BLaER1 (cell line): ENCODE measurements at regions not wholly inside any gene's neighbourhood (a gene's known extent, or its start where the extent isn't known, plus 50 kb on each side); places are given as distances from the start of the nearest gene placed in this dataset.

Experiments
- H3K27ac ChIP-seq: shearing (Covaris generic); formaldehyde crosslinking; 2 replicates; pipeline ENCODE4 v1.8.1; 2022
- H3K27me3 ChIP-seq: shearing (Covaris generic); formaldehyde crosslinking; 2 replicates; pipeline ENCODE4 v1.8.1; 2022
- H3K36me3 ChIP-seq: shearing (Covaris generic); formaldehyde crosslinking; 2 replicates; pipeline ENCODE4 v1.8.1; 2022
- H3K4me1 ChIP-seq: shearing (Covaris generic); formaldehyde crosslinking; 2 replicates; pipeline ENCODE4 v1.8.1; 2022
- H3K4me2 ChIP-seq: shearing (Covaris generic); formaldehyde crosslinking; 2 replicates; pipeline ENCODE4 v1.8.1; 2022
- H3K4me3 ChIP-seq: shearing (Covaris generic); formaldehyde crosslinking; 2 replicates; pipeline ENCODE4 v1.8.1; 2022
- H3K9ac ChIP-seq: shearing (Covaris generic); formaldehyde crosslinking; 2 replicates; pipeline ENCODE4 v1.8.1; 2022
- H3K9me3 ChIP-seq: shearing (Covaris generic); formaldehyde crosslinking; 2 replicates; pipeline ENCODE4 v1.8.1; 2022
- H4K20me1 ChIP-seq: shearing (Covaris generic); formaldehyde crosslinking; 2 replicates; pipeline ENCODE4 v1.8.1; 2022
- Cebpa-rat ChIP-seq: shearing (Covaris generic); IDR thresholded peaks from 2 replicates; pipeline ENCODE4 v1.8.1; 2022

DNA sequence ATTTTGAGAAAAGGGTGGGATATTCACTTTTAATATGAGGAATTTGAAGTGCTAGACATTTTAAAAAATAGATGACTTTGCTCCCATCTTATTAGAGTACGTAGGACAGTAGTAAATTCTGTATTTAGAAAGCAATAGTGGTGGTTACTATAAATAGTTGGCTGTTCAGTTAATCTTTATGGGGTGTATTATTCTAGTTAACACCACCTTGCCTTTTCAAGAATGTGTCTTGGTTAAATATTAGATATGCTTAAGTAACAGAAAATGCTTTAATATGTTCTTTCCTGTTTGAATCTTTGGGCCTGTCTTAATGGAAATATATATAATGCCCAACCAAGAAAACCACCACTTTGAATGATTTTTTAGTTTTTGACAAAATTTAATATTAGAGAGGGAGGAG, 608.7 kb upstream of the FAM174A start:
- no peak overlapping the region for H3K9ac ChIP-seq
- no peak overlapping the region for H3K4me2 ChIP-seq
- TF ChIP-seq Cebpa-rat: no peak
- H3K4me1 ChIP-seq: 0 out of 2 replicates have a peak, but pooled peaks cover 4% of the 10 kb centered on the region
- H3K27ac ChIP-seq: no peak overlapping the region
- H3K9me3 ChIP-seq: peaks cover 19% of the 10 kb centered on the region
- no peaks in the 10 kb centered on the region for H3K36me3 ChIP-seq
- no peaks in the 10 kb centered on the region for H4K20me1 ChIP-seq
- no peaks in the 10 kb centered on the region for H3K27me3 ChIP-seq
- no peak overlapping the region for H3K4me3 ChIP-seq

DNA sequence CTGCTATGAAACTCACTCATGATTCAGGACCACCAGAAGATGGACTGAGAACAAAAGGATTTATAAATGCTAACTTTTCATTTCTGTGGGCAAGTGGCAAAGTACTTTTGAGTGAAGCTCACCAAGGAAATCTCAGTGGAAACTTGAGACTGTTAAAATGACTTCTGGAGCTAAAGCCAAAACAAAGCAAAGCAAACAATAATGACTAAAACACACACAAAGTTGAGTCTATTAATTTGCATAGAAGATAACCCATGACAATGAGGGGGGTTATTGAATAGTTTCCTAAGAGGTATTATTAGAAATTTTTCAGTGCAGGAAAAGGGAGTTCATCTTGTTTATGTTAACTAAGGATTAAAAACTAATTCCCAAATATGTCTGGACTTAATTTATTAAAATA, 612.8 kb upstream of the FAM174A start:
- Histone ChIP-seq H3K4me2 (no peak overlapping the region), H3K4me3 (no peak overlapping the region), H3K9me3 (no peaks in the 10 kb centered on the region), H3K36me3 (no peaks in the 10 kb centered on the region), H3K27me3 (no peaks in the 10 kb centered on the region), H4K20me1 (no peaks in the 10 kb centered on the region), H3K27ac (no peak overlapping the region), H3K9ac (no peak overlapping the region), H3K4me1 (no peaks in the 10 kb centered on the region)
- no peak for TF ChIP-seq Cebpa-rat

DNA sequence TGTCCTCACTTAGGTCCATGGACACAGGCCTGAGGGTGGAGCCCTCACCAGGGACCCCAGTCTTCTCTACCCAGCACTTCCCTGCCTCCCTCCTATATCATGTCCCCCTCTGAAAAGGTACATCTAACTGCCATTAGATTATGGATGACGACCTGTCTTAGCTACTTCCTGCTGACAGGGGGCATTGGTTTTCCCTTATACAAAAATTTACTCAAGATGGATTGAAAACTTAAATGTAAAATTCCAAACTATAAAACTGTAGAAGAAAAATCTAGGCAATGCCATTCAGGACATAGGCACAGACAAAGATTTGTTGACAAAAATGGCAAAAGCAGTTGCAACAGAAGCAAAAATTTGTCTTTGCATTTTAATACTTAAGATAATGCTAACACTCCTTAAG, 623.2 kb upstream of the FAM174A start:
- H3K27ac ChIP-seq: no peak overlapping the region

DNA sequence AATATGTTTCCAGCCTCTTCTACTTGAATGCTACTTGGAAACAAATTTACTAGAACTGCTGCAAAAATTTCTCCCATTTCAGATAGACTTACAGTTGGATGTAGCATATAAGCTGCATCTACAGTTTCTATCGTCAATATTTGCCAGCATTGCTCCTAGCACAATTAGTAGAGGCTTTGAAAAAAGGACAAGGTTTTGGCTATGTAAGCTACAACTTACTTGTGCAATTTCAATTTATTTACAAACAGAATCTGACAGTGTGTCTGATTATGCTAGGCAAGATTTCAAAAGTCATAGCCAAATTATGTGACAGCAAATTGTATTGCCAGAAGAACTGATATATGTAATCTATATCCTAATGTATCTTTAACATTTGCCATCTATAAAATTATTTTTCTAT, 628.4 kb upstream of the FAM174A start:
- H3K4me2 ChIP-seq: no peak overlapping the region
- no peak overlapping the region for H3K4me3 ChIP-seq
- no peak overlapping the region for H3K9ac ChIP-seq
- H3K27me3 ChIP-seq: no peaks in the 10 kb centered on the region
- no peak overlapping the region for H3K27ac ChIP-seq
- H3K4me1 ChIP-seq: no peaks in the 10 kb centered on the region
- no peaks in the 10 kb centered on the region for H3K36me3 ChIP-seq
- H3K9me3 ChIP-seq: no peaks in the 10 kb centered on the region
- no peaks in the 10 kb centered on the region for H4K20me1 ChIP-seq
- no peak for TF ChIP-seq Cebpa-rat

More for the DNA sequence above, 623.2 kb upstream of the FAM174A start:
- Histone ChIP-seq H3K9ac (no peak overlapping the region), H3K4me2 (no peak overlapping the region), H4K20me1 (no peaks in the 10 kb centered on the region), H3K9me3 (no peaks in the 10 kb centered on the region), H3K4me1 (no peaks in the 10 kb centered on the region), H3K36me3 (no peaks in the 10 kb centered on the region), H3K27me3 (no peaks in the 10 kb centered on the region), H3K4me3 (no peak overlapping the region)
- no peak for TF ChIP-seq Cebpa-rat

DNA sequence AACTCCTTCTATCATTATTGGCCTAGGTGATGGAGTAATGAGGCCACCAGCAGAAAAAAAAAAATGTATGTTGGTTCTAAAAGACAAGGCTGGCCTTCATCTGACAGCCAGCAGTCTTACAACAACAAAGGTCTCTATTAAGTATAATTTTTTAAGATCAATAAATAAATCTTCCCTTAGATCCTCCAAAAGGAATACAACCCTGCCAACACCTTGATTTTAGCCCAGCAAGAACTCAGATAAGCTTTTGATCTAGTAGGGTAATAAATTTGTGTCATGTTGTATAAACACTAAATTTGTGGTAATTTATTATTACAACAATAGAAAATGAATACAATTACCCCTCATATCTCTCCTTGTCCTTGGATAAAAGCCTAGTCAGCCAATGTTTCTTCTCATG, 633.2 kb upstream of the FAM174A start:
- TF ChIP-seq Cebpa-rat: no peak
- H3K36me3 ChIP-seq: no peaks in the 10 kb centered on the region
- H3K4me1 ChIP-seq: no peaks in the 10 kb centered on the region
- H3K27ac ChIP-seq: no peak overlapping the region
- H3K9me3 ChIP-seq: no peaks in the 10 kb centered on the region
- H3K4me2 ChIP-seq: no peak overlapping the region
- H3K27me3 ChIP-seq: no peaks in the 10 kb centered on the region
- no peaks in the 10 kb centered on the region for H4K20me1 ChIP-seq
- H3K4me3 ChIP-seq: no peak overlapping the region
- H3K9ac ChIP-seq: no peak overlapping the region

DNA sequence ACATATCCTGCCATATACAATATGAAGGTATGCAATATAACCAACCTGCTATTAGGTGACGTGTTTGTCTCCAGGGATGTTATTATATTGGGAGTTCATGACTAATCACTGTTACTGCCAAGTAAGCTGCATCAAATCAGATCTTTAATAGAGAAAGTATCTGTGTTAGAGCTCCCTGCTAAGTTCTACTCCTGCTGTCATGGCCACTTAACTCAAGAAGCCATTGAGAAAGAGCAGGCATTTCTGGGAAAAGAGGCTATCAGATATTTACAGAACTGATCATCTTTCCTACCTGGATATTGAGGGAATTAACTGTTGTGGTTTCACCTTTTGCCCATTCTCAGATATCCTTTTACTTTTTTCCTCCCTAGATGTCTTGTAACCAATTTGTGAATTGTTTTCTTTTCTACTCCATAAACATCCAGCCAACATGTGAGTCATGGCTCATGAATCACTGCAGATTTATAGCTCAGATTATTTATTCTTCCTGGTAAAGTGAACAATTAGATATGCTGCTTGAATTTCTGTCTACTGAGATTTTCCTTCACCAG, 634.8 kb upstream of the FAM174A start:
- Histone ChIP-seq H3K4me2 (no peak overlapping the region), H3K36me3 (no peaks in the 10 kb centered on the region), H3K9me3 (no peaks in the 10 kb centered on the region), H3K27me3 (no peaks in the 10 kb centered on the region), H3K27ac (no peak overlapping the region), H3K9ac (no peak overlapping the region), H3K4me3 (no peak overlapping the region), H3K4me1 (no peaks in the 10 kb centered on the region), H4K20me1 (no peaks in the 10 kb centered on the region)
- TF ChIP-seq Cebpa-rat: no peak

DNA sequence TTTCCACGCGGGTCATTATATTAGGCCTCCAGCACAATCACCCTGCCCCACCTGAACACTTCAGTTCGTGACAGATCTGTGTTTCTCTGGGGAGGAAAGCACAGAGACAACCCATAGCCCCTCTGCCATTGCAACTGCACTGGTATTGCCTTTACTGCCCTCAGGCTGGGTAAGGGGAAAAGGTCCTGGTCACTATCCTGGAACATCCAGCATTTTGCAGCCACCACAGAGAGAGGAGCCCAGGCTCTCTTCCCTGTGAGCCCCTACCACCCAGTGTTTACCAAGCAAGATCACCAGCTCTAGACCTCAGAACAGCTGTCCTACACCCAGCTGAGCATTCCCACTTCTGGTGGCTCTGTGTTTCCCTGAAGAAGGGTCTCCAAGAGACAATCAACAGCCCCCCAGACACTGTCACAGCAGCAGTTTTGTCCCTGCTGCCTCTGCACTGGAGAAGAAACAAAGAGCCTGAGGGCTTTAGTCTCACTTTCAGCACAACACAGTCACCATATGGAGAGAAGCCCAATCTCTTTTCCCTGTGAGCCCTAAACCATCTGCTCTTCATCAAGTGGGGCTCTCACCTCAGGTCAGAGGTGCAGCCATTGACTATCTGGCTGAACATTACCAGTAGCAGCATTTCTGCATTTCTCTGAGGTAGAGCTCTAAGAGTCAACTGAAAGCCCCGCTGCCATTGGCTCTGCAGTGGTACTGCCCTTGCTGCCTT, 655.2 kb upstream of the FAM174A start:
- H3K27me3 ChIP-seq: no peaks in the 10 kb centered on the region
- TF ChIP-seq Cebpa-rat: no peak
- H3K4me2 ChIP-seq: no peak overlapping the region
- H3K27ac ChIP-seq: no peak overlapping the region
- no peak overlapping the region for H3K4me3 ChIP-seq
- no peaks in the 10 kb centered on the region for H4K20me1 ChIP-seq
- no peaks in the 10 kb centered on the region for H3K4me1 ChIP-seq
- H3K9me3 ChIP-seq: no peaks in the 10 kb centered on the region
- H3K36me3 ChIP-seq: no peaks in the 10 kb centered on the region
- no peak overlapping the region for H3K9ac ChIP-seq

DNA sequence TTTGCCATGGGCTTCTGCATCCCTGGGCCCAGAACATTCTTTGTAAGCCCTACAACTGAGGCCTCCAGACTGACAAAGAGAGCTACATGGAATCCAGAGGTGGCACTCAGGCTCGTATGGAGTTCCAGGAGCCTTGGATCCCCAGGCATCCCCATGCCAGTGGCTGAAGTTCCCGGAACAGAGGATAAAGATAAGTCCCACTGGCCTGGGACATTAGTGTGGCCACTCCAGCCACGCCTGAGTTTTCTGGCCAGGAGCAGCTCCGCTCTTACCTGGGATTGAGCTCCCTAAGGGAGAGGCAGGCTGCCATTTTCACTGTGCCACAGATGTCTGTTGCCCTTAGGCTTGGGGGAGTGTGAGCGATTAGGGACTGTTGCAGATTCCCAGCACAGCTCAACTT, 656.3 kb upstream of the FAM174A start:
- no peaks in the 10 kb centered on the region for H3K36me3 ChIP-seq
- H3K27ac ChIP-seq: no peak overlapping the region

DNA sequence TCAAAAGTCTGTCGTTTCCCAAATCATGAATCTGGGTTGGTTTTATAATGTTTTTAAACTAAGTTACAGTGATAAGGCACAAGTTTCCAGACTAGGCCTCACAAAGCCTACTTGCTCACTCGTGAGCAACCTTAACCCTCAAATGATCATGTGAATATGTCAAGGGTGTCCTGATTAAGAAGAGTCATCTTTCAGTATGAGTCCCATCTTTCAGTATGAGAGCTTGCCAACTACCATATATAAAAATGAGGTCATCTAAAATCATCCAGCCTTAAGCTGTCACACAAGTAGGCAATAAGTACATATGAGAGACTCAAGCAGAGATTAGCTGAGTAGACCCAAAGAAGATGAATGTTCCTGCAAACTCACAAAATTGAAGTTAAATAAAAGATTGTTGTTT, 668.4 kb upstream of the FAM174A start:
- Histone ChIP-seq H3K9me3 (no peaks in the 10 kb centered on the region), H3K4me3 (no peak overlapping the region), H3K36me3 (no peaks in the 10 kb centered on the region), H4K20me1 (no peaks in the 10 kb centered on the region), H3K27ac (no peak overlapping the region), H3K9ac (no peak overlapping the region), H3K4me2 (no peak overlapping the region), H3K4me1 (no peaks in the 10 kb centered on the region), H3K27me3 (no peaks in the 10 kb centered on the region)
- TF ChIP-seq Cebpa-rat: no peak

More for the DNA sequence above, 656.3 kb upstream of the FAM174A start:
- Histone ChIP-seq H3K4me3 (no peak overlapping the region), H3K4me1 (no peaks in the 10 kb centered on the region), H3K9me3 (no peaks in the 10 kb centered on the region), H4K20me1 (no peaks in the 10 kb centered on the region), H3K4me2 (no peak overlapping the region), H3K27me3 (no peaks in the 10 kb centered on the region), H3K9ac (no peak overlapping the region)
- no peak for TF ChIP-seq Cebpa-rat

DNA sequence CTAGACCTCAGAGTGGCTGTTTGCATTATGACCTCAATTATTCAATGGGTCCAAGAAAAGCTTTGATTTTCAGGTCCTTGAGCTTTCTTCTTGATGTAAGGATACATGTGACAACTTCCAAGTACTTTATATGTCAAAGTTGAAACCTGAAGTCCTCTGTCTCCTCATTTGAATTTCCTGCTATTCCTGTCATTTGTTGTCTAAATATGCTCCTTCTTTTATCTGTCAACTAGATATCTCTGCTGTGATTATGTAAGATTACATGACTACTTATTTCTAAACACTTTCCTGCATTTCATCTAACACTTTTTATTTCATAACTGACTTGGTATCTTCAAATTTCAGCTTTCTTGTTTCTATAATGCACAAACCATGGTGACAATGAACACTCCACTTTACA, 670.0 kb upstream of the FAM174A start:
- no peak for TF ChIP-seq Cebpa-rat
- no peaks in the 10 kb centered on the region for H4K20me1 ChIP-seq
- no peak overlapping the region for H3K27ac ChIP-seq
- no peaks in the 10 kb centered on the region for H3K4me1 ChIP-seq
- no peaks in the 10 kb centered on the region for H3K36me3 ChIP-seq
- no peak overlapping the region for H3K4me2 ChIP-seq
- no peaks in the 10 kb centered on the region for H3K27me3 ChIP-seq
- no peaks in the 10 kb centered on the region for H3K9me3 ChIP-seq
- no peak overlapping the region for H3K9ac ChIP-seq
- H3K4me3 ChIP-seq: no peak overlapping the region

DNA sequence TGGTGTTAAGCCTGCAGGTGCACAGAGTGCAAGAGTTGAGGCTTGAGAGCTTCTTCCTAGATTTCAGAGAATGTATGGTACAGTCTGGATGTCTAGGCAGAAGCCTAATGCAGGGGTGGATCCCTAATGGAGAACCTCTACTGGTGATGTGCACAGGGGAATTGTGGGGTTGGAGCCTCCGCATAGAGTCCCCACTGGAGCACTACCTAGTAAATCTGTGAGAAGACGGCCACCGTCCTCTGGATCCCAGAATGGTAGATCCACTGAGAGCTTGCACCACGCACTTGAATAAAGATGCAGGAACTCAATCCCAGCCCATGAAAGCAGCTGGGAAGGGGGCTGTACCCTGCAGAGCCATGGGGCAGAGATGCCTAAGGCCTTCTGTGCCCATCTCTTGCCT, 699.4 kb upstream of the FAM174A start:
- H3K4me1 ChIP-seq: no peaks in the 10 kb centered on the region
- no peak overlapping the region for H3K4me2 ChIP-seq
- H3K9me3 ChIP-seq: no peaks in the 10 kb centered on the region
- H3K27me3 ChIP-seq: no peaks in the 10 kb centered on the region
- no peak overlapping the region for H3K9ac ChIP-seq
- no peak overlapping the region for H3K4me3 ChIP-seq
- H3K36me3 ChIP-seq: no peaks in the 10 kb centered on the region
- no peak overlapping the region for H3K27ac ChIP-seq
- TF ChIP-seq Cebpa-rat: no peak
- no peaks in the 10 kb centered on the region for H4K20me1 ChIP-seq
